ENCODE measurements at regions not wholly inside any gene's neighbourhood (a gene's known extent, or its start where the extent isn't known, plus 50 kb on each side); places are given as distances from the start of the nearest gene placed in this dataset.
A peak's percentile ranks its signal among the peaks of the same experiment; 100 is the strongest.

- no peak for DNase-seq (ENCODE audit: low read depth)
- peak; percentile 68 for TF ChIP-seq CTCF (conservative IDR thresholded peaks at IDR 0.05; ENCODE audit: low read depth, low read length)
- no peak overlapping the region for H3K4me3 ChIP-seq (ENCODE audit: low read depth, low read length)
Observed at GRCh38 chr7:25839084-25839769, 312.8 kb upstream of the NFE2L3 start.

- DNase-seq (ENCODE audit: low read depth): no peak
- no peak overlapping the region for H3K4me3 ChIP-seq (ENCODE audit: low read depth, low read length)
- TF ChIP-seq CTCF (conservative IDR thresholded peaks at IDR 0.05; ENCODE audit: low read depth, low read length): no peak
Observed at GRCh38 chr7:25840209-25840792, 311.7 kb upstream of the NFE2L3 start.

DNA sequence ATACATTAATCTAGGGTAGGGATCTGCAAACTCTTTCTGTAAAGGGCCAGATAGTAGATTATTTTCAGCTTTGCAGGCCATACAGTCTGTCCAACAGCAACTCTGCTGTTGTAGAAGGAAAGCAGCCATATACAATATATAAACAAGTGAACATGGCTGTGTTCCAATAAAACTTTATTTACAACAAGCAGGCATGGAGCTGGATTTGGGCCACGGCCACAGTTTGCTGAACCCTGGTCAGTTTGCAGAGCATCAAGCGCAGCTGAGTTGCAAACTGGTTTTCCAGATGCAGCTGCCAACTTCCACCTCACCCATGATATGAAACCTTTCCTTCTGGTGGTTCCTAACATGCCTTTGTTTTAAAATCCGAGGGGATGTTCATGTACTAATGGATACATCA is 310.4 kb upstream of the NFE2L3 start:
- no peak overlapping the region for H3K4me3 ChIP-seq (ENCODE audit: low read depth, low read length)
- no peak for TF ChIP-seq CTCF (conservative IDR thresholded peaks at IDR 0.05; ENCODE audit: low read depth, low read length)
- no peak for DNase-seq (ENCODE audit: low read depth)

- no peak for DNase-seq (ENCODE audit: low read depth)
- H3K4me3 ChIP-seq (ENCODE audit: low read depth, low read length): no peak overlapping the region
- no peak for TF ChIP-seq CTCF (conservative IDR thresholded peaks at IDR 0.05; ENCODE audit: low read depth, low read length)
Observed at GRCh38 chr7:25842201-25842733, 309.7 kb upstream of the NFE2L3 start.

DNA sequence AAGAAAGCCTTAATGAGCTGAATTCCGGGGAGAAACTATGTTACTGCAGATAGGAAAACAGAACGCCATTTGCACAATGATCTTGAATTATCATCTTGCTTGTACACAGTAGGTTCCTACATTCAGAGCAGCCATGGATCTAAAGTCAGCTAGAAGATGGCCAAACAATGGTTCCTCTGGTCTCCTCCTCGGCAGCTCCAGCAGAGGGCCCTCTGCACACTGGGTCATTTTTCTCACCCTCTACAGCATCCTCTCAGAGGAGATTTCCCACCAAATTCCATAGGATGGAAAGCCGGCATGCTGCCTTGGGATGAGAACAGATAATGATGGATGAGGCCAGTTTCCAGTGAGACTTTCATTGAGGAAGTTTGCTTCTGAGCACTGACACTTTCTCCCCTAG is 308.5 kb upstream of the NFE2L3 start:
- TF ChIP-seq CTCF (conservative IDR thresholded peaks at IDR 0.05; ENCODE audit: low read depth, low read length): peak; percentile 4
- H3K4me3 ChIP-seq (ENCODE audit: low read depth, low read length): no peak overlapping the region
- no peak for DNase-seq (ENCODE audit: low read depth)

GRCh38 chr7:25844102-25844870 is 307.7 kb upstream of the NFE2L3 start:
- TF ChIP-seq CTCF (conservative IDR thresholded peaks at IDR 0.05; ENCODE audit: low read depth, low read length): no peak
- H3K4me3 ChIP-seq (ENCODE audit: low read depth, low read length): no peak overlapping the region
- no peak for DNase-seq (ENCODE audit: low read depth)
